GM06990 (cell line): ENCODE measurements at regions not wholly inside any gene's neighbourhood (a gene's known extent, or its start where the extent isn't known, plus 50 kb on each side); places are given as distances from the start of the nearest gene placed in this dataset.

ENCODE experiments used
- DNase-seq: peaks from one replicate; pipeline ENCODE4 v3.0.0-alpha.2; 2011; ENCODE audit not compliant: insufficient read length; ENCODE audit errors: extremely low read depth
- H3K27me3 ChIP-seq: replicated peaks from 2 replicates; pipeline ENCODE4 v1.6.0; 2011; ENCODE audit warnings: low read length; ENCODE audit not compliant: control insufficient read depth, insufficient read depth
- H3K36me3 ChIP-seq: 2 replicates; pipeline ENCODE4 v1.5.1; 2011; ENCODE audit warnings: low read length; ENCODE audit not compliant: control insufficient read depth, insufficient read depth
- H3K4me3 ChIP-seq: replicated peaks from 2 replicates; pipeline ENCODE4 v1.5.1; 2011; ENCODE audit warnings: low read depth, mild to moderate bottlenecking, control low read depth, low read length
- CTCF ChIP-seq: IDR thresholded peaks from 2 replicates; pipeline ENCODE4 v1.5.1; 2011; ENCODE audit warnings: low read length, control low read depth, mild to moderate bottlenecking, inconsistent platforms; ENCODE audit not compliant: insufficient read depth, poor library complexity, severe bottlenecking

- Histone ChIP-seq H3K36me3 (no peaks in the 10 kb centered on the region), H3K27me3 (no peaks in the 10 kb centered on the region), H3K4me3 (no peak overlapping the region)
- no peak for TF ChIP-seq CTCF
- no peak for DNase-seq
Observed at GRCh38 chr5:81914696-81915095, 57.1 kb upstream of the ATG10 start.

GRCh38 chr5:81912933-81913332 lies 58.9 kb upstream of the ATG10 start:
- TF ChIP-seq CTCF: no peak
- Histone ChIP-seq H3K27me3 (no peaks in the 10 kb centered on the region), H3K4me3 (no peak overlapping the region), H3K36me3 (no peaks in the 10 kb centered on the region)
- no peak for DNase-seq

- no peaks in the 10 kb centered on the region for H3K36me3 ChIP-seq
- no peak for DNase-seq
- no peak for TF ChIP-seq CTCF
- H3K4me3 ChIP-seq: no peak overlapping the region
- H3K27me3 ChIP-seq: no peaks in the 10 kb centered on the region
Observed at GRCh38 chr5:81909677-81910076, 62.1 kb upstream of the ATG10 start.

- no peak for TF ChIP-seq CTCF
- no peak for DNase-seq
- Histone ChIP-seq H3K4me3 (no peak overlapping the region), H3K36me3 (no peaks in the 10 kb centered on the region), H3K27me3 (no peaks in the 10 kb centered on the region)
Observed at GRCh38 chr5:81908771-81909170, 63.1 kb upstream of the ATG10 start.

GRCh38 chr5:81908044-81908443 lies 63.8 kb upstream of the ATG10 start:
- no peak for DNase-seq
- no peak overlapping the region for H3K4me3 ChIP-seq
- no peaks in the 10 kb centered on the region for H3K27me3 ChIP-seq
- no peak for TF ChIP-seq CTCF
- no peaks in the 10 kb centered on the region for H3K36me3 ChIP-seq

GRCh38 chr5:81907012-81907635 lies 64.7 kb upstream of the ATG10 start:
- DNase-seq: no peak
- no peaks in the 10 kb centered on the region for H3K27me3 ChIP-seq
- TF ChIP-seq CTCF: no peak

More at GRCh38 chr5:81907012-81907635, 64.7 kb upstream of the ATG10 start:
- Histone ChIP-seq H3K36me3 (no peaks in the 10 kb centered on the region), H3K4me3 (no peak overlapping the region)
